ENCODE measurements at regions not wholly inside any gene's neighbourhood (a gene's known extent, or its start where the extent isn't known, plus 50 kb on each side); places are given as distances from the start of the nearest gene placed in this dataset.

- DNase-seq (ENCODE audit: low read depth in 2 of 2) = no peak
Observed at GRCh38 chr13:77381059-77381458, 54.2 kb upstream of the MYCBP2 start.

GRCh38 chr13:77379508-77379907 is 52.6 kb upstream of the MYCBP2 start:
- DNase-seq (ENCODE audit: low read depth in 2 of 2) = no peak

DNA sequence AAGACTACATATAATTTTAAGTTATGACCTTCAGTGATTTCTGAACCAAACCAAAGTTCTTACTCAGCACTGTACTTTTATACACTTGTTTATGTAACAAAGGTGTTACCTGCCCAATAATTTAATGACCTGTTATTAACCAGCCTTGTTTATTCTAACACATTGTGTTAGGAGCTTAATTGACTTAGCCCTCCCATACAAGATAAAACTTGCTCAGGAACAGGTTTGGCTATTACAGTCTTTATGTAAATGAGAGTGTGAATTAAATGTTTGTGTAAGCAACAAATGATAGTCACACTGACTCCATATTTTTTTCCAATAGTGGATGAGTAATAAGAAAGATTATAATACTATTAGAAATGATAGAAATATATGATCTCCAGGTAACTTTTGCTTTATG is 51.8 kb upstream of the MYCBP2 start:
- DNase-seq (ENCODE audit: low read depth in 2 of 2) = no peak

GRCh38 chr13:77377016-77377415 is 50.1 kb upstream of the MYCBP2 start:
- DNase-seq (ENCODE audit: low read depth in 2 of 2) = no peak
